Hepatocyte (in vitro differentiated cells): ENCODE measurements at regions not wholly inside any gene's neighbourhood (a gene's known extent, or its start where the extent isn't known, plus 50 kb on each side); places are given as distances from the start of the nearest gene placed in this dataset.

Experiments
- CTCF ChIP-seq: fragments of 200-600 bp; sonication (generic); IDR thresholded peaks from 2 replicates; pipeline ENCODE4 v1.5.1; 2016; ENCODE audit warnings: antibody characterized with exemption, mild to moderate bottlenecking; ENCODE audit not compliant: poor library complexity
- EZH2 ChIP-seq: fragments of 200-600 bp; sonication (generic); IDR thresholded peaks from 2 replicates; pipeline ENCODE4 v1.6.1; 2016; ENCODE audit warnings: antibody characterized with exemption, mild to moderate bottlenecking, borderline replicate concordance

- TF ChIP-seq CTCF: no peak
- no peak for TF ChIP-seq EZH2
Measured at GRCh38 chr21:38129711-38130110, 127.1 kb upstream of the KCNJ15 start.
